GM18498 (cell line): ENCODE measurements at regions not wholly inside any gene's neighbourhood (a gene's known extent, or its start where the extent isn't known, plus 50 kb on each side); places are given as distances from the start of the nearest gene placed in this dataset.

Experiments used
- ATAC-seq: cut with Tn5 transposase; IDR thresholded peaks from one replicate; pipeline ENCODE4 v1.9.1; 2021; ENCODE audit warnings: mild to moderate bottlenecking, moderate library complexity; ENCODE audit not compliant: unreplicated experiment

GRCh38 chr2:217629347-217629746 lies 373.4 kb downstream of the TNS1 start:
- ATAC-seq = no peak

- ATAC-seq = no peak
These were observed 374.7 kb downstream of the TNS1 start for GRCh38 chr2:217628061-217628460.

- no peak for ATAC-seq
These were observed 375.9 kb downstream of the TNS1 start for GRCh38 chr2:217626926-217627325.

- ATAC-seq = no peak
These were observed 377.1 kb downstream of the TNS1 start for GRCh38 chr2:217625557-217626169.

GRCh38 chr2:217623281-217623912 lies 379.4 kb downstream of the TNS1 start:
- ATAC-seq = no peak

- ATAC-seq = no peak
These were observed 380.4 kb downstream of the TNS1 start for GRCh38 chr2:217622205-217623060.

- no peak for ATAC-seq
These were observed 381.4 kb downstream of the TNS1 start for GRCh38 chr2:217621391-217621801.

GRCh38 chr2:217618744-217619143 lies 384.1 kb downstream of the TNS1 start:
- no peak for ATAC-seq

GRCh38 chr2:217617616-217618022 lies 385.2 kb downstream of the TNS1 start:
- no peak for ATAC-seq

GRCh38 chr2:217616936-217617335 lies 385.9 kb downstream of the TNS1 start:
- ATAC-seq = no peak

GRCh38 chr2:217615171-217615570 lies 387.6 kb downstream of the TNS1 start:
- no peak for ATAC-seq

- no peak for ATAC-seq
These were observed 388.3 kb downstream of the TNS1 start for GRCh38 chr2:217614498-217614897.

GRCh38 chr2:217614096-217614495 lies 388.7 kb downstream of the TNS1 start:
- no peak for ATAC-seq

- no peak for ATAC-seq
These were observed 389.9 kb downstream of the TNS1 start for GRCh38 chr2:217612920-217613319.

- ATAC-seq = no peak
These were observed 390.6 kb downstream of the TNS1 start for GRCh38 chr2:217612211-217612610.

- no peak for ATAC-seq
These were observed 391.1 kb downstream of the TNS1 start for GRCh38 chr2:217611626-217612127.

GRCh38 chr2:217611056-217611455 lies 391.7 kb downstream of the TNS1 start:
- peak; percentile 3 for ATAC-seq

GRCh38 chr2:217610401-217610814 lies 392.4 kb downstream of the TNS1 start:
- peak; percentile 75 for ATAC-seq

GRCh38 chr2:217609952-217610351 lies 392.8 kb downstream of the TNS1 start:
- no peak for ATAC-seq

- no peak for ATAC-seq
These were observed 396.5 kb downstream of the TNS1 start for GRCh38 chr2:217606296-217606695.

- ATAC-seq = no peak
These were observed 398.1 kb downstream of the TNS1 start for GRCh38 chr2:217604527-217605194.
